ENCODE measurements at regions not wholly inside any gene's neighbourhood (a gene's known extent, or its start where the extent isn't known, plus 50 kb on each side); places are given as distances from the start of the nearest gene placed in this dataset.

GRCh38 chr20:58109918-58110635 lies 118.4 kb downstream of the ANKRD60 start:
- no peaks in the 10 kb centered on the region for H3K36me3 ChIP-seq
- no peak overlapping the region for H3K27ac ChIP-seq
- no peak for DNase-seq
- H3K4me1 ChIP-seq: peaks cover 34% of the 10 kb centered on the region
- H3K4me3 ChIP-seq: no peak overlapping the region
- H3K9me3 ChIP-seq (replicated peaks): peaks cover 14% of the 10 kb centered on the region
- H3K27me3 ChIP-seq: no peaks in the 10 kb centered on the region

DNA sequence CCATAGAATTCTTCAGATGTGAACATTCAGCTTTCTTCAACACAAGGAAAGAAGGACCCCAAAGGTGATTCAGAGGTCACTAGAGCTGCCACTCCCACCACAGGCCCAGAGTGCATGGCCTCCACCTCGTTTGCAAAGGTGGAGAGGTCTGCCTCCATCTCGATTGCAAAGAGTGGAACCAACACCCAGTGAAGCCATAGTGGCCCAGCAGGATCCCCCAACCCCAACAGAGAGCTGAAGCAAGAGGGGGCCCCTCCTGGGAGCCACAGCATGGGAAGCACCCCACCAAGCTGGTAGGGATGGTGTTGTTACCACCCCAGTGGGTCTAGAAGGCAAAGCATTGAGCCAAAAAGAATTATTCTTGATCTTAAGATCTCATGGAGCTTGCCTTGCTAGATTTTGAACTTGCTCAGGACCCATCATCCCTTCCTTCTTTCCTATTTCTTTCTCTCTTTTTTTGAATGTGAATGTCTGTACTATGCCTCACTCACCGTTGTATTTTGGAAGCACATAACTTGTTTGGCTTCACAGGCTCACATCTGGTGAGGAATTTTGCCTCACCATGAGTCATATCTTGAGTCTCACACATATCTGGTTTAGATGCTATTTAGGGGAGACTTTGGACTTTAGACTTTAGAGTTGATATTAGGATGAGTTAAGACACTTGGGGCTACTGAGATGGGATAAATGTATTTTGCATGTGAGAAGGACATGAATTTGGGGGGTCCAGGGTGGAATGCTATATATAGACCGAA lies 119.2 kb downstream of the ANKRD60 start:
- peaks cover 14% of the 10 kb centered on the region for H3K9me3 ChIP-seq (replicated peaks)
- H3K4me3 ChIP-seq: no peak overlapping the region
- no peak for DNase-seq
- H3K4me1 ChIP-seq: peaks cover 34% of the 10 kb centered on the region
- H3K27ac ChIP-seq: no peak overlapping the region
- no peaks in the 10 kb centered on the region for H3K36me3 ChIP-seq
- no peaks in the 10 kb centered on the region for H3K27me3 ChIP-seq

- peaks cover 11% of the 10 kb centered on the region for H3K9me3 ChIP-seq (replicated peaks)
- H3K4me1 ChIP-seq: peaks cover 33% of the 10 kb centered on the region
- H3K27me3 ChIP-seq: no peaks in the 10 kb centered on the region
- no peak overlapping the region for H3K4me3 ChIP-seq
- H3K27ac ChIP-seq: no peak overlapping the region
- DNase-seq: no peak
- H3K36me3 ChIP-seq: no peaks in the 10 kb centered on the region
Observed at GRCh38 chr20:58107533-58107932, 120.9 kb downstream of the ANKRD60 start.

GRCh38 chr20:58106143-58106750 lies 122.2 kb downstream of the ANKRD60 start:
- DNase-seq: no peak

GRCh38 chr20:58103961-58104360 lies 124.5 kb downstream of the ANKRD60 start:
- no peak overlapping the region for H3K4me3 ChIP-seq
- H3K27ac ChIP-seq: no peak overlapping the region
- peaks cover 7% of the 10 kb centered on the region for H3K9me3 ChIP-seq (replicated peaks)
- H3K36me3 ChIP-seq: no peaks in the 10 kb centered on the region
- H3K27me3 ChIP-seq: no peaks in the 10 kb centered on the region
- DNase-seq: no peak
- peaks cover 29% of the 10 kb centered on the region for H3K4me1 ChIP-seq

More at GRCh38 chr20:58106143-58106750, 122.2 kb downstream of the ANKRD60 start:
- no peak overlapping the region for H3K27ac ChIP-seq
- peaks cover 11% of the 10 kb centered on the region for H3K9me3 ChIP-seq (replicated peaks)
- H3K36me3 ChIP-seq: no peaks in the 10 kb centered on the region
- H3K27me3 ChIP-seq: no peaks in the 10 kb centered on the region
- H3K4me3 ChIP-seq: no peak overlapping the region
- H3K4me1 ChIP-seq: peaks cover 33% of the 10 kb centered on the region

GRCh38 chr20:58103517-58103904 lies 124.9 kb downstream of the ANKRD60 start:
- Histone ChIP-seq H3K36me3 (no peaks in the 10 kb centered on the region), H3K27me3 (no peaks in the 10 kb centered on the region), H3K4me3 (no peak overlapping the region), H3K4me1 (peaks cover 29% of the 10 kb centered on the region), H3K9me3 (replicated peaks) (peaks cover 7% of the 10 kb centered on the region), H3K27ac (peak overlapping the region; percentile 88)
- peak in 1 of 2 experiments; percentile 42 for DNase-seq

GRCh38 chr20:58102744-58103516 lies 125.5 kb downstream of the ANKRD60 start:
- DNase-seq: peak; percentile 90 to 91
- peak overlapping the region; percentile 88 for H3K27ac ChIP-seq

DNA sequence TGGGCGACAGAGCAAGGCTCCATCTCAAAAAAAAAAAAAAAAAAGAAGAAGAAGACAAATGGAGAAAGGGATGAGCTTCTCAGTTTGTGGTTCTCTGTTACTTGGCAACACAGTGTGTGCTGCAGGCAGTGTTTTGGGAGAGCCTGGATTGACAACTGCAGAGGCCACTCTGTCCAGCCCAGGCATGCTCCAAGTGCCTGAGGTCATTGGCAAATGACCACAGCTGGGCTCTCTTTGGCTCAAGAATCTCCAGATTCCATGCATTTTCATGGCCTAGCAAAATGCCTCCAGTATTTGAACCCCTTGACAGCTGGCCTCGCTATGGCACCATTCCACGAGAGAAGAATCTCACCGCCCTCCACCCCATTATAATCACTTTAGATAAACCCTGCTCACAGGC lies 126.2 kb downstream of the ANKRD60 start:
- Histone ChIP-seq H3K9me3 (replicated peaks) (peaks cover 7% of the 10 kb centered on the region), H3K4me3 (no peak overlapping the region), H3K27ac (peak overlapping the region; percentile 88), H3K27me3 (no peaks in the 10 kb centered on the region), H3K36me3 (no peaks in the 10 kb centered on the region), H3K4me1 (peaks cover 29% of the 10 kb centered on the region)
- DNase-seq: peak; percentile 97 to 98

More at GRCh38 chr20:58102744-58103516, 125.5 kb downstream of the ANKRD60 start:
- H3K27me3 ChIP-seq: no peaks in the 10 kb centered on the region
- no peak overlapping the region for H3K4me3 ChIP-seq
- H3K9me3 ChIP-seq (replicated peaks): peaks cover 7% of the 10 kb centered on the region
- H3K4me1 ChIP-seq: peaks cover 29% of the 10 kb centered on the region
- H3K36me3 ChIP-seq: no peaks in the 10 kb centered on the region

GRCh38 chr20:58100731-58101356 lies 127.6 kb downstream of the ANKRD60 start:
- H3K9me3 ChIP-seq (replicated peaks): peaks cover 7% of the 10 kb centered on the region
- H3K4me1 ChIP-seq: peaks cover 29% of the 10 kb centered on the region
- H3K4me3 ChIP-seq: no peak overlapping the region
- H3K36me3 ChIP-seq: no peaks in the 10 kb centered on the region
- H3K27ac ChIP-seq: no peak overlapping the region
- no peaks in the 10 kb centered on the region for H3K27me3 ChIP-seq
- DNase-seq: no peak

DNA sequence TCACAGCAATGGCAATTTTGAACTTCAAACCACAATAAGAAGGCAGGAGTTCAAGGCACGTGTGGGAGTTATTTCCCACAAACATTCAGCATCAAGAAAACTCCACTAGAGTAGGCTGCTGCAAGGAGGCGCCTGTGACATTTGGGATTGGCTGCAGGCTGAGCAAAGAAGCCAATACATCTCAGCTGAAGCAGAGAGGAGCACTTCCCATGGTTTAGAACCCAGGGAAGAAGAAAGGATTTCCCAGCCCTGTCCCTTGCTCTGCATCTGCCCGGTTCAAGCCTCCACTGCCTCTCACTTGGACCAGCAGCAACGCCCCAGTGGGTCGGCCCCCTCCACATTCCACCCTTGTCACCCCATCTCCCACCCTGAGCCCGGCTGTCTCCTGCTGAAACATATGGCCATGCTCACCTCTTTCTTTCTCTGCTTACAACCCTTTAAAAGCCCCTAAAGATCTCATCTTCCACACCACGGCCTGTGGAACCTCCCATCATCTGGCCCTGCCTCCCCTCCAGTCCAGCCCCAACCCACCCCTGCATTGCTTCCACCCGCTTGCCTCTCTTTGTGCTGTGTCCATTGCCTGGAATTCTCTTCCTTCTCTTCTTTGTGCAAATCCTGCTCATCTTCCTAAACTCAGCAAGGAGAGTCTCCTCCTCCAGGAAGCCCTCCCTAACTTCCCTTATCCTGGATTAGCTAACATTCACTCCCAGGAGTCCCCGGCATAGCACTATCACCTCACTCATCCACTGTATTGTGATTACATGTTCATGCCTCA lies 128.3 kb downstream of the ANKRD60 start:
- Histone ChIP-seq H3K36me3 (no peaks in the 10 kb centered on the region), H3K9me3 (replicated peaks) (peaks cover 4% of the 10 kb centered on the region; the same call in 1 of the 2 replicates), H3K27ac (no peak overlapping the region), H3K4me3 (no peak overlapping the region), H3K4me1 (peaks cover 29% of the 10 kb centered on the region), H3K27me3 (no peaks in the 10 kb centered on the region)
- no peak for DNase-seq

- Histone ChIP-seq H3K27me3 (no peaks in the 10 kb centered on the region), H3K4me1 (peaks cover 29% of the 10 kb centered on the region)
- no peak for DNase-seq
Observed at GRCh38 chr20:58099291-58099935, 129.0 kb downstream of the ANKRD60 start.

GRCh38 chr20:58098571-58098970 lies 129.9 kb downstream of the ANKRD60 start:
- no peak overlapping the region for H3K4me3 ChIP-seq
- DNase-seq: no peak
- peaks cover 25% of the 10 kb centered on the region for H3K4me1 ChIP-seq
- H3K27me3 ChIP-seq: no peaks in the 10 kb centered on the region
- no peaks in the 10 kb centered on the region for H3K36me3 ChIP-seq
- no peak overlapping the region for H3K27ac ChIP-seq
- peaks cover 5% of the 10 kb centered on the region; the same call in 1 of the 2 replicates for H3K9me3 ChIP-seq (replicated peaks)

More at GRCh38 chr20:58099291-58099935, 129.0 kb downstream of the ANKRD60 start:
- Histone ChIP-seq H3K9me3 (replicated peaks) (peaks cover 5% of the 10 kb centered on the region; the same call in 1 of the 2 replicates), H3K27ac (no peak overlapping the region), H3K4me3 (no peak overlapping the region), H3K36me3 (no peaks in the 10 kb centered on the region)

DNA sequence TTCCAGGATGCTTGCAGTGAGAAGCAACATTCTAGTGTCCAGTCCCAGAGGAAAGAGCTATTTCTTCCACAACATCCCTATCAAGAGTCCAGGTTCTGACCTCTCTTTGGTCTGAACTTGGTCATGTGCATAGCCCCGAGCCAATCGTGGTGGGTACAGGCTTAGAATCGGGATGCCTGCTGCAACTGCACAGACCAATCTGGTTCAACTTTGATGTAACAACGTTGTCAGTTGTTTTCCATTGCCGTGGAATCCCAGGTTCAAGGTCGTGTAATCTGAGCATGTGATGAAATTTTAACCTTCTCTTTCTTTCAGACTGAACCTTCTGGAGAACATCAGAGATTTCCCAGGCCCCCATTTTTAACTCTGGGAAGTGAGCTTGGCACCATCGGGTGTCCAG lies 130.5 kb downstream of the ANKRD60 start:
- H3K27ac ChIP-seq: no peak overlapping the region
- H3K4me1 ChIP-seq: peaks cover 19% of the 10 kb centered on the region
- no peak overlapping the region for H3K4me3 ChIP-seq
- no peaks in the 10 kb centered on the region for H3K36me3 ChIP-seq
- no peak for DNase-seq
- H3K9me3 ChIP-seq (replicated peaks): peaks cover 5% of the 10 kb centered on the region; the same call in 1 of the 2 replicates
- no peaks in the 10 kb centered on the region for H3K27me3 ChIP-seq
